Pancreas (tissue), 10 donors: ENCODE measurements at regions not wholly inside any gene's neighbourhood (a gene's known extent, or its start where the extent isn't known, plus 50 kb on each side); places are given as distances from the start of the nearest gene placed in this dataset.

Experiments
- ATAC-seq, 4 donors: fragments of 200-7000 bp; cut with Tn5 transposase; one replicate each; pipeline versions ENCODE4 v1.8.0 to v1.9.1; 2020; ENCODE audit warnings: mild to moderate bottlenecking in 4 of 4, moderate library complexity in 4 of 4
- DNase-seq, 6 donors: peaks; one replicate each; pipeline ENCODE4 v3.0.0-alpha.2; 2020
- FAIRE-seq: peaks from 2 replicates; lab custom pipeline; 2012; peaks lifted over from hg19 to GRCh38; lab: Jason Lieb, UNC
- H3K27ac ChIP-seq, 4 donors: fragments of 200-600 bp; sonication (generic); 1 replicate in 3 of 4; 2 replicates in 1 of 4; pipeline versions ENCODE4 v1.5.0 to v1.8.0; 2020
- H3K27me3 ChIP-seq, 4 donors: fragments of 200-600 bp; one replicate each; pipeline ENCODE4 v1.8.0; 2021
- H3K36me3 ChIP-seq, 3 donors: fragments of 200-600 bp; sonication (generic) in 1 of 3; one replicate each; pipeline versions ENCODE4 v1.5.0 to v1.8.0; 2020 to 2021
- H3K4me1 ChIP-seq, 3 donors: fragments of 200-600 bp; one replicate each; pipeline ENCODE4 v1.8.0; 2021
- H3K4me3 ChIP-seq, 4 donors: fragments of 200-600 bp; sonication (generic) in 2 of 4; one replicate each; pipeline versions ENCODE4 v1.5.0 to v1.8.0; 2020 to 2021
- H3K9me3 ChIP-seq, 4 donors: fragments of 200-600 bp; one replicate each; pipeline ENCODE4 v1.8.0; 2021
- WGBS, 2 donors: extraction: QIAGEN DNeasy Blood & Tissue Kit; methylation state at CpG; one replicate each; pipeline ENCODE4 v1.1.7; 2013; 5-methylcytosine and 5-hydroxymethylcytosine counted together
- intact Hi-C, 3 donors: fragments of 100-400 bp; cut with DNase I; formaldehyde crosslinking; loops; one replicate each; pipeline versions ENCODE4 v1.11.1 to v1.14.2; 2022
- TF ChIP-seq, protein P1 (sequence below), 4 donors: fragments of 200-600 bp; sonication (generic) in 3 of 4; IDR thresholded peaks; one replicate each; pipeline versions ENCODE4 v1.5.0 to v1.8.0; 2021; ENCODE audit warnings: antibody characterized with exemption in 4 of 4
- donor health status: healthy with polysubstance abuse.
- donor health status: DM: no; HTN: no; CAD: no; lungs with moderate emphysema.
- donor health status: DM: no; HTN: no; CAD: no.
- donor health status: control.
- donor health status: control.
- donor health status: Bipolar disorder and iron deficiency.
- donor health status: DM: yes; HTN: yes; CAD: no.
- donor health status: DM: no; HTN: no; CAD: no.
- donor health status: DM: no; HTN: no; CAD: no.
- donor health status: DM: yes; HTN: yes; CAD: no.

DNA sequence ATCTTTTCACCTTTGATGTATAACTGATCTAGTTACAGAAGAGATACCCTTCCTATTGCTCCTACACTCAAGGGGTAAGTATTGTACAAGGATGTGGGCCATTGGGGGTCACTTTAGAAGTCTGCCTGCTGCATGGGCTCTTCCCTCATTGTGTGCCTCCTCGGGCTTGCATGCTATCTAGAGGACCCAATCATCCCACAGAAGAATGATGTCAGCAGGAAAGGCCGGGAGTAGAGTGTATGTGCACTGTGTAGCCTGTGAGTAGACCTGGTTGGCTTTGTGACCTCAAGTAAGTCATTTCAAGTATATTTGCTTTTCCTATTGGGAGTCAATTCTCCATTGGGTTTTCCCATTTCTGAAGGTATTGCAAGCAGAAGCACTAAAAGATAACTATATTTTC, 129.5 kb upstream of the TRIB2 start:
- no peak for FAIRE-seq
- no peak for ATAC-seq
- Histone ChIP-seq H3K27ac (no peak overlapping the region), H3K36me3 (no peaks in the 10 kb centered on the region), H3K4me3 (no peak overlapping the region), H3K27me3 (no peaks in the 10 kb centered on the region), H3K9me3 (no peaks in the 10 kb centered on the region), H3K4me1 (peaks cover 0 to 5% (median 0%) of the 10 kb centered on the region in 3 donors)
- TF ChIP-seq, protein P1, sequence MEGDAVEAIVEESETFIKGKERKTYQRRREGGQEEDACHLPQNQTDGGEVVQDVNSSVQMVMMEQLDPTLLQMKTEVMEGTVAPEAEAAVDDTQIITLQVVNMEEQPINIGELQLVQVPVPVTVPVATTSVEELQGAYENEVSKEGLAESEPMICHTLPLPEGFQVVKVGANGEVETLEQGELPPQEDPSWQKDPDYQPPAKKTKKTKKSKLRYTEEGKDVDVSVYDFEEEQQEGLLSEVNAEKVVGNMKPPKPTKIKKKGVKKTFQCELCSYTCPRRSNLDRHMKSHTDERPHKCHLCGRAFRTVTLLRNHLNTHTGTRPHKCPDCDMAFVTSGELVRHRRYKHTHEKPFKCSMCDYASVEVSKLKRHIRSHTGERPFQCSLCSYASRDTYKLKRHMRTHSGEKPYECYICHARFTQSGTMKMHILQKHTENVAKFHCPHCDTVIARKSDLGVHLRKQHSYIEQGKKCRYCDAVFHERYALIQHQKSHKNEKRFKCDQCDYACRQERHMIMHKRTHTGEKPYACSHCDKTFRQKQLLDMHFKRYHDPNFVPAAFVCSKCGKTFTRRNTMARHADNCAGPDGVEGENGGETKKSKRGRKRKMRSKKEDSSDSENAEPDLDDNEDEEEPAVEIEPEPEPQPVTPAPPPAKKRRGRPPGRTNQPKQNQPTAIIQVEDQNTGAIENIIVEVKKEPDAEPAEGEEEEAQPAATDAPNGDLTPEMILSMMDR (IDR thresholded peaks at IDR 0.05): no peak
- no peak for DNase-seq
- 72 to 95% methylated on average over 2 of the region's 2 CpGs for WGBS, 2 donors
- intact Hi-C loops: no loop called here

DNA sequence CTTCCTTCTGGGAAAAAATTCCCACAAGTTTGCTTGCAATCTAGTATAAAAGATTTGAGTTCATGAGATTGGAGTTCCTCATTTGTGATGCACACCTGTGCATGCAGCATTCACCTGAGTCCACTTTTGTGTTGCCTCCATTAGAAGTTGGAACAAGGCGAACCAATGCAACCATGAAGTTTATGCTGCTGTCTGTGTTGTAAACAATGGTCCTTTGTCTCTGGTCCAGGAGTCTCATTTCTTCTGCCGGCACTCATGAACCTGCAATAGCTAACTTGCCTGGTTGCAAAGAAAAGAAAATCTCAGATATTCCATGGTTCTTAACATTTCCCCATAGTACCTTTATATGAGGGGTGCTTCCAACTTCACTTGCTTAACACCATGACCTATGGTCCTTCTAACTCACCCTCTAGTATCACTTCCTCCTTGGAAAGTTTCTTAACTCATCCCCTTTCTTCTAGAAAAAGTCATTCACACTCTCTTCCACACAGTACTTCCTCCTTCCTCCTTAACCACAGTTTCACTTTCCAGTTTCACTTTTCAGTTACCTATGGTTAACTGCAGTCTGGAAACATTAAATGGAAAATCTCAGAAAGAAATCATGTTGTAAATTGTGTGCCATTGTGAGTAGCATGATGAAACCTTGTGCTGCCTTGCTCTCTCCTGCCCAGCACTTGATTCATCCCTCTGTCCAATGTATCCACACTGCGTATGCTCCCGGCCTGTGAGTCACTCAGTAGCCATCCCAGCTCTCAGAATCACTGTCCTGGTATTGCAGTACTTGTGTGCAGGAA, 128.8 kb upstream of the TRIB2 start:
- TF ChIP-seq, protein P1 (IDR thresholded peaks at IDR 0.05): no peak
- peak overlapping the region in 2 of 4 donors; percentile 9 to 47 for H3K27ac ChIP-seq

DNA sequence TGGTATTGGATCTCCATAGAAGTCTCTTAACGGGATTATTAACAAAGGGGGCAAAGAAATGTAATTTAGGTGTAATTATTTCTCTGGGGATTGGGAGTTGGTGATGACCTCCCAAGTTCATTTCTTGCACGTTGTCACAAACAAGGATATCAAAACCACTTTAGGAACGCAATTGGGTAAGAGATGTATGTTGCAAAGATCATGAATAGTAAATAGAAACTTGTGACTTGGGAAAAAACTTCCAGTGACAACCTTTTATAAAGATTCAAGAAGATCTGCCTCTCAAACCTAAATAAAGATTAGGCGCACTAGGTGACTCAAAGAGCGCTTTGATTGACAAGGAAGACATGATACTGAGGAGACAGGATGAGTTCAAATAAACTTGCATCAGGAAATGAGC, 127.8 kb upstream of the TRIB2 start:
- 93 to 95% methylated on average over 5 of the region's 5 CpGs for WGBS, 2 donors
- DNase-seq (no peak), FAIRE-seq (no peak), ATAC-seq (no peak)
- Histone ChIP-seq H3K36me3 (no peaks in the 10 kb centered on the region), H3K9me3 (no peaks in the 10 kb centered on the region), H3K4me1 (peaks cover 0 to 5% (median 0%) of the 10 kb centered on the region in 3 donors), H3K4me3 (no peak overlapping the region), H3K27ac (no peak overlapping the region), H3K27me3 (no peaks in the 10 kb centered on the region)
- TF ChIP-seq, protein P1 (IDR thresholded peaks at IDR 0.05): no peak
- intact Hi-C loops: no loop called here

More for the DNA sequence above, 128.8 kb upstream of the TRIB2 start:
- H3K36me3 ChIP-seq: no peaks in the 10 kb centered on the region
- no peaks in the 10 kb centered on the region for H3K9me3 ChIP-seq
- H3K27me3 ChIP-seq: no peaks in the 10 kb centered on the region
- ATAC-seq (peak in 3 of 4 donors; percentile 45 to 85 (median 82)), DNase-seq (no peak), FAIRE-seq (no peak)
- intact Hi-C loops: no loop called here
- no peak overlapping the region for H3K4me3 ChIP-seq
- 89 to 90% methylated on average over 4 of the region's 4 CpGs for WGBS, 2 donors
- H3K4me1 ChIP-seq: peaks cover 0 to 5% (median 0%) of the 10 kb centered on the region in 3 donors

DNA sequence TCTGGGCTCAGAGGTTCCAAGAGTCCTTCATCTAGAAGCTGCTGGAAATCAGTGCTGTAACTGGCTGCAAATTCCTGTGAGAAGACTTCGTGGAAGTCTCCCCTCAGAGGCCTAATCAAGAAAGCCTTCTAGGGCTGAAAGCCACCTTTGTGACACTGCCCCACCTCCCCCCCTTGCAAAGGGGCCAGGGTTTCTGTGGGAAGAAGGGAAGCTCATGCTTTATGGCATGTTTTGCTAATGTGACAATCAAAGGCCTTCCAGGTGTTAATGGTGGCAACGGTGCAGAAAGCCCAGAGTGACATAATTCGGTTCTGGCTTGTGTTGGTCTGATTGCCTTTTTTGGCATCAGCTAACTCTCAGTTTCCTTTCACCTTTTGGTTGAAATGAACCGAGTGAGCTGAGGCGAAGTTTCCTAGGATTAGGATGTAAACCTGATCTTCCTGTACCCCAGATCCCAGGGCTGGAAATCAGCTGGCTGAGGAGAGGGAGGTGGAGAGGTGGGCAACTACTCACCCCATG, 126.9 kb upstream of the TRIB2 start:
- 69 to 80% methylated on average over 5 of the region's 5 CpGs for WGBS, 2 donors
- intact Hi-C loops: no loop called here
- no peaks in the 10 kb centered on the region for H3K27me3 ChIP-seq
- TF ChIP-seq, protein P1 (IDR thresholded peaks at IDR 0.05): no peak
- FAIRE-seq (no peak), DNase-seq (no peak), ATAC-seq (no peak)
- H3K36me3 ChIP-seq: no peaks in the 10 kb centered on the region
- no peak overlapping the region for H3K27ac ChIP-seq
- H3K9me3 ChIP-seq: no peaks in the 10 kb centered on the region
- H3K4me1 ChIP-seq: peaks cover 0 to 5% (median 0%) of the 10 kb centered on the region in 3 donors
- no peak overlapping the region for H3K4me3 ChIP-seq

DNA sequence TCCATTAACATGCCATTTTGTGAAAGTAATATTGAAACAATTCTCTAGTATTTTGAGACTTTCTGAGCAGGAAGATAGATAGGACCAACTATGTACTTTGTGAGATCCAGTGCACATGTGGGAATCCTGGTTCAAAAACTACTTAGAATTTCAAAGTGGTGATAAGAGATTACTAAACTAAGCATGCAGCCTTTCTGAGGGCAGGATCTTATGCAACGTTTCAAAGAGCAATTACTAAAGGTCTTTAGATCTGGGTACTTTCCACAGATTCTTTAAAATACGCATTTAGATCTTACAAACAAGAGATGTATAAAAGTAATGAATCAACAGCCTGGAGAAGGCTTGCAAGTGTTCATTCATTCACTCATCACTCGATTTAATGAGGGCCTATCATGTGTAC, 124.4 kb upstream of the TRIB2 start:
- Histone ChIP-seq H3K9me3 (no peaks in the 10 kb centered on the region), H3K4me1 (peaks cover 0 to 5% (median 0%) of the 10 kb centered on the region in 3 donors), H3K4me3 (no peak overlapping the region), H3K27me3 (no peaks in the 10 kb centered on the region), H3K36me3 (no peaks in the 10 kb centered on the region), H3K27ac (no peak overlapping the region)
- WGBS, 2 donors: 61 to 64% methylated on average over 3 of the region's 3 CpGs
- FAIRE-seq (no peak), DNase-seq (no peak), ATAC-seq (peak in 1 of 4 donors; percentile 19)
- intact Hi-C loops: no loop called here
- TF ChIP-seq, protein P1 (IDR thresholded peaks at IDR 0.05): no peak
